HepG2 (cell line): ENCODE measurements at regions not wholly inside any gene's neighbourhood (a gene's known extent, or its start where the extent isn't known, plus 50 kb on each side); places are given as distances from the start of the nearest gene placed in this dataset.

ENCODE experiments used
- ATAC-seq: fragments of 200-7000 bp; cut with Tn5 transposase; 3 replicates; pipeline ENCODE4 v1.9.1; 2020; ENCODE audit warnings: mild to moderate bottlenecking, moderate library complexity
- BruUV-seq: library from RNA; stranded (reverse); fragments of 400-500 nt; replicated peaks from 2 replicates; lab custom pipeline; 2021; lab: Mats Ljungman, UMichigan
- CTCF ChIA-PET: fragments of 300-600 bp; formaldehyde crosslinking; extraction: SDS; loops from one replicate; lab custom pipeline; 2021; ENCODE audit warnings: low total read pairs, inconsistent platforms, low intra/inter-chr PET ratio; lab: Yijun Ruan, JAX
- POLR2A ChIA-PET: fragments of 350-600 bp; sonication (Branson Sonifier 250); formaldehyde crosslinking; loops from one replicate; lab custom pipeline; 2020; ENCODE audit warnings: antibody characterized with exemption, inconsistent platforms; lab: Yijun Ruan, JAX
- DNase-seq: peaks from one replicate; pipeline ENCODE4 v3.0.0-alpha.2; 2015; ENCODE audit warnings: low spot score
- FAIRE-seq: peaks from 3 replicates; lab custom pipeline; 2011; peaks lifted over from hg19 to GRCh38; lab: Jason Lieb, UNC
- H2AFZ ChIP-seq: one replicate; pipeline ENCODE4 v1.6.1; 2011; ENCODE audit warnings: low read length, inconsistent platforms
- H3K27ac ChIP-seq: fragments of 300-600 bp; 3 replicates; pipeline ENCODE4 v1.8.0; 2011; ENCODE audit warnings: mixed run types, mild to moderate bottlenecking, mixed read lengths, low read length, inconsistent platforms; ENCODE audit not compliant: insufficient read depth; ENCODE audit errors: extremely low read length
- H3K27me3 ChIP-seq, 2 experiments: fragments of 200-600 bp in 1 of 2; 2 replicates in 1 of 2; 3 replicates in 1 of 2; pipeline versions ENCODE4 v1.6.0 to v1.8.0; 2011; ENCODE audit warnings: low read length in 2 of 2, mild to moderate bottlenecking in 2 of 2, moderate library complexity in 2 of 2, inconsistent platforms in 1 of 2; ENCODE audit not compliant: insufficient read depth in 2 of 2, control insufficient read depth in 1 of 2
- H3K36me3 ChIP-seq, 2 experiments: fragments of 200-600 bp in 1 of 2; replicated peaks in 1 of 2; 2 replicates in 1 of 2; 3 replicates in 1 of 2; pipeline versions ENCODE4 v1.5.1 to v1.8.0; 2011; ENCODE audit warnings: low read length in 2 of 2, inconsistent platforms in 1 of 2; ENCODE audit not compliant: insufficient read depth in 2 of 2, control insufficient read depth in 1 of 2
- H3K4me1 ChIP-seq: 2 replicates; pipeline ENCODE4 v1.5.1; 2012; ENCODE audit warnings: low read length, inconsistent platforms; ENCODE audit not compliant: insufficient read depth
- H3K4me2 ChIP-seq: 2 replicates; pipeline ENCODE4 v1.6.0; 2011; ENCODE audit warnings: low read depth, low read length, inconsistent platforms
- H3K4me3 ChIP-seq, 3 experiments: fragments of 200-600 bp in 1 of 3; sonication (generic), shearing (Covaris generic) in 1 of 3; replicated peaks in 1 of 3; 2 replicates each; pipeline ENCODE4 v1.5.1; 2011 to 2016; ENCODE audit warnings: low read length in 3 of 3, inconsistent platforms in 2 of 3, low read depth in 2 of 3, mild to moderate bottlenecking in 2 of 3, control low read depth in 1 of 3, mixed read lengths in 1 of 3; ENCODE audit not compliant: insufficient read depth in 1 of 3
- H3K79me2 ChIP-seq: one replicate; pipeline ENCODE4 v1.6.1; 2011; ENCODE audit warnings: low read length, inconsistent platforms; ENCODE audit not compliant: insufficient read depth
- H3K9ac ChIP-seq: 2 replicates; pipeline ENCODE4 v1.6.0; 2011; ENCODE audit warnings: mild to moderate bottlenecking, low read depth, low read length, inconsistent platforms; ENCODE audit not compliant: insufficient read depth
- H3K9me3 ChIP-seq: 2 replicates; pipeline ENCODE4 v1.5.1; 2012; ENCODE audit warnings: mild to moderate bottlenecking, low read length
- H4K20me1 ChIP-seq: 2 replicates; pipeline ENCODE4 v1.6.0; 2011; ENCODE audit warnings: inconsistent platforms, mild to moderate bottlenecking, low read length, moderate library complexity; ENCODE audit not compliant: insufficient read depth
- ESRRA ChIP-seq: sonication (generic); formaldehyde crosslinking; IDR thresholded peaks from 2 replicates; pipeline ENCODE4 v1.5.1; 2020; ENCODE audit warnings: mild to moderate bottlenecking, low read depth, missing genetic modification reagents
- NR3C1 ChIP-seq: sonication (generic); formaldehyde crosslinking; IDR thresholded peaks from 2 replicates; pipeline ENCODE4 v1.4.0; 2020; ENCODE audit warnings: missing genetic modification reagents
- SMAD3 ChIP-seq: sonication (generic); formaldehyde crosslinking; IDR thresholded peaks from 2 replicates; pipeline ENCODE4 v1.4.0; 2020; ENCODE audit warnings: missing genetic modification reagents
- ZFAT ChIP-seq: sonication (generic); formaldehyde crosslinking; conservative IDR thresholded peaks from 2 replicates; pipeline ENCODE4 v1.8.1; 2023; ENCODE audit warnings: missing genetic modification reagents, inconsistent platforms
- ZKSCAN5 ChIP-seq: sonication (generic); formaldehyde crosslinking; IDR thresholded peaks from 2 replicates; pipeline ENCODE4 v1.5.1; 2020; ENCODE audit warnings: mild to moderate bottlenecking, missing genetic modification reagents
- ZNF367 ChIP-seq: sonication (generic); formaldehyde crosslinking; IDR thresholded peaks from 2 replicates; pipeline ENCODE4 v1.4.0; 2020; ENCODE audit warnings: missing genetic modification reagents, borderline replicate concordance
- ZNF468 ChIP-seq: sonication (generic); formaldehyde crosslinking; IDR thresholded peaks from 2 replicates; pipeline ENCODE4 v1.8.0; 2022; ENCODE audit warnings: mild to moderate bottlenecking, moderate library complexity, missing genetic modification reagents
- ZNF543 ChIP-seq: sonication (generic); formaldehyde crosslinking; IDR thresholded peaks from 2 replicates; pipeline ENCODE4 v1.4.0; 2020; ENCODE audit warnings: mild to moderate bottlenecking, missing genetic modification reagents
- ZNF652 ChIP-seq: IDR thresholded peaks from 2 replicates; pipeline ENCODE4 v1.6.1; 2016; ENCODE audit warnings: low read depth, borderline replicate concordance
- ZNF841 ChIP-seq: sonication (generic); formaldehyde crosslinking; IDR thresholded peaks from 2 replicates; pipeline ENCODE4 v1.8.1; 2023; ENCODE audit warnings: missing genetic modification reagents, borderline replicate concordance
- ZSCAN21 ChIP-seq: sonication (generic); formaldehyde crosslinking; IDR thresholded peaks from 2 replicates; pipeline ENCODE4 v1.8.0; 2022; ENCODE audit warnings: mild to moderate bottlenecking, missing genetic modification reagents, moderate library complexity, borderline replicate concordance
- WGBS: methylation state at CpG from one replicate; pipeline ENCODE4 v1.1.6; 2017; ENCODE audit warnings: low lambda C conversion rate; 5-methylcytosine and 5-hydroxymethylcytosine counted together
- in situ Hi-C: cut with HindIII; loops from 2 replicates; pipeline ENCODE4 v1.10.0; 2017; ENCODE audit warnings: low pct_unique_long_range_greater_than_20kb; ENCODE audit not compliant: extremely low pct_ligation_motif_present
- intact Hi-C: fragments of 100-400 bp; cut with micrococcal nuclease; formaldehyde crosslinking; loops from one replicate; pipeline ENCODE4 v1.10.0; 2022; ENCODE audit not compliant: unreplicated experiment
- TF ChIP-seq, protein P1 (sequence below): sonication (generic); formaldehyde crosslinking; IDR thresholded peaks from 2 replicates; pipeline ENCODE4 v1.8.0; 2023; ENCODE audit warnings: mild to moderate bottlenecking, missing genetic modification reagents
- TF ChIP-seq, protein P2 (sequence below): IDR thresholded peaks from 2 replicates; pipeline ENCODE4 v1.6.1; 2012; ENCODE audit warnings: low read length, improper control_type of control experiment
- TF ChIP-seq, protein P3 (sequence below): sonication (generic); formaldehyde crosslinking; IDR thresholded peaks from 2 replicates; pipeline ENCODE4 v1.8.1; 2022; ENCODE audit warnings: mild to moderate bottlenecking, missing genetic modification reagents
- TF ChIP-seq, protein P4 (sequence below): sonication (generic); formaldehyde crosslinking; IDR thresholded peaks from 2 replicates; pipeline ENCODE4 v1.8.0; 2022; ENCODE audit warnings: mild to moderate bottlenecking, missing genetic modification reagents, borderline replicate concordance

DNA sequence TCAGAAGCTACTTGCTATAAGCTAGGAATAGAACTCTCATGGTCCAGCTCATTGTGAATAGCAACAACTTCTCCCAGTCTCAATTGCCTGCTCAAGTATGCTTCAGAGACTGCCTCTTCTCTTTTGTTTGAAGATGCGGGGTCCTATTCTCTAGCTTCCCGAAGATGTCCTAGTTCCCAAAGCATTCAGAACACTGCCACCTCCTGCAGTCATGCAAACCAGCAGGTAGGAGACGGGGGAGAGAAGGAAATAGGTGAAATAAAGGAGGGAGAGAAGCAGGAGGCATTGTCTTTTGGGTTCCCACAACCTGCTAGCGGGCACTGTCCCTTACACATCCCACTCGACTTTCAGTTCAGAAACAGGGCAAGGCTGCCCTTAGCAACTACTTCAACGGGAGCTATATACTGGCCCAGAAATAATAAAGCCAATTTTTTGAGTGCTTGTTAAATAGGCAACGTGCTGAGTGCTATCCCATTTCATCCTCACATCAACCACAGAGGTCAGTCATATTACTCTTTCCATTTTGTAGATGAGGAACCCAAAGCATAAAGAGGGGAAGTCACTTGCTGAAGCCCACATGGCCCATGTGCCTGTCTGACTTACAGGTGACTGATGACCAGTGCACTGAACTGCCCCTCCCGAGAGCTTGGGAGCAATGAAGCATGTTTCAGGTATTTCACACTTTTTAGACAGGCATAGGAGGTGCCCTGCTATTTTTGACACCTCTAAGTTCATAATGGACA is 61.9 kb upstream of the ATXN1 start:
- no TSS peak for BruUV-seq
- Histone ChIP-seq H3K27ac (no peak overlapping the region), H3K9ac (no peak overlapping the region), H3K36me3 (no peaks in the 10 kb centered on the region), H3K9me3 (no peaks in the 10 kb centered on the region), H4K20me1 (no peaks in the 10 kb centered on the region), H3K4me3 (no peak overlapping the region), H3K79me2 (no peaks in the 10 kb centered on the region), H3K4me2 (0 out of 2 replicates have a peak overlapping the region, but pooled peaks have one; percentile 8), H3K4me1 (peaks cover 51% of the 10 kb centered on the region), H3K27me3 (no peaks in the 10 kb centered on the region; a peak in 1 of 5 replicates), H2AFZ (no peak overlapping the region)
- no peak for FAIRE-seq
- 60% methylated on average over 8 of the region's 8 CpGs for WGBS
- ChIA-PET CTCF (no interaction called here), POLR2A (interaction anchor here (1.3 kb wide), 1 partner anchor 25 kb away, joined by 3 read pairs; no protein-coding TSS in a partner anchor)
- ATAC-seq, result no peak
- no peak for DNase-seq
- intact Hi-C loops, result loop anchor here (1.0 to 5.0 kb wide), 2 partner anchors 15 to 61 kb away; partner anchors contain the start of gene ATXN1
- in situ Hi-C loops, result no loop called here
- TF ChIP-seq ZFAT, result no peak
- TF ChIP-seq, protein P1, sequence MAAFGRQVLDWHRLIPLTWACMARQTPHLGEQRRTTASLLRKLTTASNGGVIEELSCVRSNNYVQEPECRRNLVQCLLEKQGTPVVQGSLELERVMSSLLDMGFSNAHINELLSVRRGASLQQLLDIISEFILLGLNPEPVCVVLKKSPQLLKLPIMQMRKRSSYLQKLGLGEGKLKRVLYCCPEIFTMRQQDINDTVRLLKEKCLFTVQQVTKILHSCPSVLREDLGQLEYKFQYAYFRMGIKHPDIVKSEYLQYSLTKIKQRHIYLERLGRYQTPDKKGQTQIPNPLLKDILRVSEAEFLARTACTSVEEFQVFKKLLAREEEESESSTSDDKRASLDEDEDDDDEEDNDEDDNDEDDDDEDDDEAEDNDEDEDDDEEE (CRISPR knock-in tag), result no peak
- no peak for TF ChIP-seq ZNF367 (CRISPR knock-in tag)
- TF ChIP-seq, protein P2, sequence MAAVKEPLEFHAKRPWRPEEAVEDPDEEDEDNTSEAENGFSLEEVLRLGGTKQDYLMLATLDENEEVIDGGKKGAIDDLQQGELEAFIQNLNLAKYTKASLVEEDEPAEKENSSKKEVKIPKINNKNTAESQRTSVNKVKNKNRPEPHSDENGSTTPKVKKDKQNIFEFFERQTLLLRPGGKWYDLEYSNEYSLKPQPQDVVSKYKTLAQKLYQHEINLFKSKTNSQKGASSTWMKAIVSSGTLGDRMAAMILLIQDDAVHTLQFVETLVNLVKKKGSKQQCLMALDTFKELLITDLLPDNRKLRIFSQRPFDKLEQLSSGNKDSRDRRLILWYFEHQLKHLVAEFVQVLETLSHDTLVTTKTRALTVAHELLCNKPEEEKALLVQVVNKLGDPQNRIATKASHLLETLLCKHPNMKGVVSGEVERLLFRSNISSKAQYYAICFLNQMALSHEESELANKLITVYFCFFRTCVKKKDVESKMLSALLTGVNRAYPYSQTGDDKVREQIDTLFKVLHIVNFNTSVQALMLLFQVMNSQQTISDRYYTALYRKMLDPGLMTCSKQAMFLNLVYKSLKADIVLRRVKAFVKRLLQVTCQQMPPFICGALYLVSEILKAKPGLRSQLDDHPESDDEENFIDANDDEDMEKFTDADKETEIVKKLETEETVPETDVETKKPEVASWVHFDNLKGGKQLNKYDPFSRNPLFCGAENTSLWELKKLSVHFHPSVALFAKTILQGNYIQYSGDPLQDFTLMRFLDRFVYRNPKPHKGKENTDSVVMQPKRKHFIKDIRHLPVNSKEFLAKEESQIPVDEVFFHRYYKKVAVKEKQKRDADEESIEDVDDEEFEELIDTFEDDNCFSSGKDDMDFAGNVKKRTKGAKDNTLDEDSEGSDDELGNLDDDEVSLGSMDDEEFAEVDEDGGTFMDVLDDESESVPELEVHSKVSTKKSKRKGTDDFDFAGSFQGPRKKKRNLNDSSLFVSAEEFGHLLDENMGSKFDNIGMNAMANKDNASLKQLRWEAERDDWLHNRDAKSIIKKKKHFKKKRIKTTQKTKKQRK, result no peak
- no peak for TF ChIP-seq NR3C1 (CRISPR knock-in tag)
- TF ChIP-seq SMAD3 (CRISPR knock-in tag), result no peak
- TF ChIP-seq ZSCAN21 (CRISPR knock-in tag), result no peak
- TF ChIP-seq, protein P3, sequence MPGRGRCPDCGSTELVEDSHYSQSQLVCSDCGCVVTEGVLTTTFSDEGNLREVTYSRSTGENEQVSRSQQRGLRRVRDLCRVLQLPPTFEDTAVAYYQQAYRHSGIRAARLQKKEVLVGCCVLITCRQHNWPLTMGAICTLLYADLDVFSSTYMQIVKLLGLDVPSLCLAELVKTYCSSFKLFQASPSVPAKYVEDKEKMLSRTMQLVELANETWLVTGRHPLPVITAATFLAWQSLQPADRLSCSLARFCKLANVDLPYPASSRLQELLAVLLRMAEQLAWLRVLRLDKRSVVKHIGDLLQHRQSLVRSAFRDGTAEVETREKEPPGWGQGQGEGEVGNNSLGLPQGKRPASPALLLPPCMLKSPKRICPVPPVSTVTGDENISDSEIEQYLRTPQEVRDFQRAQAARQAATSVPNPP, result no peak
- TF ChIP-seq ESRRA, result no peak
- TF ChIP-seq, protein P4, sequence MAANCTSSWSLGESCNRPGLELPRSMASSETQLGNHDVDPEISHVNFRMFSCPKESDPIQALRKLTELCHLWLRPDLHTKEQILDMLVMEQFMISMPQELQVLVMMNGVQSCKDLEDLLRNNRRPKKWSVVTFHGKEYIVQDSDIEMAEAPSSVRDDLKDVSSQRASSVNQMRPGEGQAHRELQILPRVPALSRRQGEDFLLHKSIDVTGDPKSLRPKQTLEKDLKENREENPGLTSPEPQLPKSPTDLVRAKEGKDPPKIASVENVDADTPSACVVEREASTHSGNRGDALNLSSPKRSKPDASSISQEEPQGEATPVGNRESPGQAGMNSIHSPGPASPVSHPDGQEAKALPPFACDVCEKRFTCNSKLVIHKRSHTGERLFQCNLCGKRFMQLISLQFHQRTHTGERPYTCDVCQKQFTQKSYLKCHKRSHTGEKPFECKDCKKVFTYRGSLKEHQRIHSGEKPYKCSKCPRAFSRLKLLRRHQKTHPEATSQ (CRISPR knock-in tag), result no peak
- no peak for TF ChIP-seq ZNF652 (CRISPR knock-in tag)
- TF ChIP-seq ZNF543 (CRISPR knock-in tag), result no peak
- no peak for TF ChIP-seq ZNF468 (CRISPR knock-in tag)
- no peak for TF ChIP-seq ZNF841
- TF ChIP-seq ZKSCAN5 (CRISPR knock-in tag), result no peak
